GM18526 (cell line): ENCODE measurements at regions not wholly inside any gene's neighbourhood (a gene's known extent, or its start where the extent isn't known, plus 50 kb on each side); places are given as distances from the start of the nearest gene placed in this dataset.

Source experiments
- POLR2A ChIP-seq: IDR thresholded peaks from 3 replicates; pipeline ENCODE4 v1.6.1; 2011; ENCODE audit not compliant: insufficient read length; ENCODE audit errors: extremely low read depth

DNA sequence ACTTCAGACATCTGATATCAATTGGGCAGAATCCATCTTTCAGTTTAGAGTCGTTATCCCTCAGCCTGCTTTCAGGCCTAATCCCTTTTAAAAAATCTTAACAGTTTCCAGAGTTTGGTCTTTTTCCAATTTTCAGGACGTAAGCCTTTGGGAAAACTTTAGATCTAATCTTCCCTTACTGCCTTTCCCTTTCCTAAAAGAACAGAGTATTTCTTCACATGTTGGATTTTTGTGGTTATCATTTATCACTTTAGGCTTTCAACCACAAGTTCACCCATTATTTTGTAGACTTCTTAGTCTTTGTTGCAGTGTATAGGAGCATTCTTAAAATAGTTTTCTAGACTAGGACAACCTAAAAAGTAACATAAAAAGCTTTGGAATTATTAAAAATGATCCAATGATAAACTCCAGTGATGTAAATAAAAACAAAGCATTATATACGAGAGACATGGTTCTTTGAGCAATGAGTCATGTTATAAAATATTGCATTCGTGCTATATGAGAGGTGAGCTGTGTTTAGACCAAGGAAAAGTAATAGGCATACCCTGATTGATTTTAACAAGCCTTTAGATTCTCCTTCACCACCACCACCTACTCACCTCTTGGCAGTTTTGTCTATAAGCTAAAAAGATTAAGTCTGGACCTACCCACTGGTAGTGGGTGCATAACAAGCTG lies 90.4 kb upstream of the MCHR2 start:
- TF ChIP-seq POLR2A = no peak

DNA sequence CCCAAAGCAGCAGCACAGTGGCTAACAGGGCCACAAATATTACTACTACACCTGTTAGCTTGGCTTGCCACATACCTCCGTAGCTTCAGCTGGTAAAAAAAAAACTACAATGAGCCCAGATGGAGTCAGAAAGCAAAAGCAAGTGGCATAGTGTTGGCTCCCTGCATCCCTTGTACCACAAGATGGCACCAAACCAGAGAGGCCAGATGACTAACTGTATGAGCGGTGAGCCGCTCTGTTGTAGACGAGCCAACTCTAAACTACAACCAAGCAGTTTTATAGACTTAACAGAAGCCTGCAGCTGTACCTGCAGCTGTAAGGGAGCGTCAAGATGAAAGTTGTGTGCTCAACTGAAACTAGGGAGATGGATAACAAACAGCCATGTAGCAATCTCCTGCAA lies 84.5 kb upstream of the MCHR2 start:
- no peak for TF ChIP-seq POLR2A

DNA sequence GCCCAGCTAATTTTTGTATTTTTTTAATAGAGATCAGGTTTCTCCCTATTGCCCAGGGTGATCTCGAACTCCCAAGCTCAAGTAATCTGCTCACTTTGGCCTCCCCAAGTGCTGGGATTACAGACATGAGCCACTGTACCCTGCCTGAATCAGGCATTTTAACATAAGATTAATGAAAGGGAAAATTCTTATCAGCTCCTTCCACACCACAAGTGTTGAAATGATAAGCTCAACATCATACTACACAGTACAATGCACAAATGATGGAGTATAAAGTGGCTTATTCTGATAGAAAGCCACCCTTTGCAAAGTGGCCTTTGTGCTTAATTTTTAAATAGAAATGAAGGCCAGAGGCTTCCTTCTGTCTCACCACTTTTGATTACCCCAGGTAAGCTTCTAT lies 71.3 kb upstream of the MCHR2 start:
- no peak for TF ChIP-seq POLR2A

DNA sequence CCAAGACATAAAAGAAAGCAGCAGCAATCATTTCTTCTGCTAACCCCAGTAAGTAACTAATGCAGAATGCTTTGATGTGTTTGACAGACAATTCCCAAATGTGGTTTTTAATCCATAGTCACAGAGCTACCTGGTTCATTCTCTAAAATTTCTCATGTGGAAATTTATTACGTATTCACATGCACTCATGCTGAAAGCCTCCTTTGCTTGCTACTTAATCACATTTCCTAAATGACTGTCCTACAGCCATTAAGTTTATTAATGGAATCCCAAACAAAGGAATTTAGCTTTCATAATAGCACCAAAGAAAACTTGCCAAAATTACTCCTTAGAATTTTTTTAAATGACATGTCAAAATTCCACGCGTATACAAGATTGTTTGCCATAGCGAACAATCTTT lies 68.6 kb upstream of the MCHR2 start:
- no peak for TF ChIP-seq POLR2A

DNA sequence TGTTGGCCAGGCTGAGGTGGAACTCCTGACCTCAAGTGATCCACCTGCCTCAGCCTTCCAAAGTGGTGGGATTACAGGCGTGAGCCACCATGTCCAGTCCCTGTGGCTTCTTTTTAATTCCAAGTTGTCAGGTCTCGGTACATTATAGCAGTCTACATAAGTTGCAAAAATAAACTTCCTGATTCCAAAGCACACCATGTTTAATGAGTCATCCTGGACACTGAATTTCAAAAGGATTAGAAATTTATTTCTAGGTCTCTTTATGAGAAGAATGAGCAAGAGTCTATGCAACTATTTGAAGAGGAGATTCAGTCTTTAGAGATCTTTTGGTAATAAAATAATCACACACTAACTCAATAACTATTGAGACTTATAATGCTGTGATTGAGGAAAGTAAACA lies 63.9 kb upstream of the MCHR2 start:
- no peak for TF ChIP-seq POLR2A

DNA sequence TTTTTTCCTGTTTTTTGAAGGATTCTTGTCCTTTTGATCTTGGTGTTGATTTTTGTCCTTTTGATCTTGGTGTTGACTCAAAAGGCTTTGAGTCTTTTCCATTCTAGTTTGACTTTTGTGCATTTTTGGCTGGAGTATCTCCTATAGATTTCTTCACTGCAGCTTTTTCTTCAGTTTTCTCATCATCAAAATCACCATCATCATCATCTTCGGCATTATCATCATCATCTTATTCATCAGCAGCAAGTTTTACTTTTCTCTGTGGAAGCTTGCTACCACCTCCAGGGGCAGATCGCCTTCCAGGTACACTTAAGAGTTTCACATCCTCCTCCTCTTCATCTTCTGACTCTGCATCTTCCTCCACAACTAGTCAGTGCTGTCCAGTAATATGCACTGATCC lies 56.5 kb upstream of the MCHR2 start:
- no peak for TF ChIP-seq POLR2A
